ENCODE measurements at regions not wholly inside any gene's neighbourhood (a gene's known extent, or its start where the extent isn't known, plus 50 kb on each side); places are given as distances from the start of the nearest gene placed in this dataset.

DNA sequence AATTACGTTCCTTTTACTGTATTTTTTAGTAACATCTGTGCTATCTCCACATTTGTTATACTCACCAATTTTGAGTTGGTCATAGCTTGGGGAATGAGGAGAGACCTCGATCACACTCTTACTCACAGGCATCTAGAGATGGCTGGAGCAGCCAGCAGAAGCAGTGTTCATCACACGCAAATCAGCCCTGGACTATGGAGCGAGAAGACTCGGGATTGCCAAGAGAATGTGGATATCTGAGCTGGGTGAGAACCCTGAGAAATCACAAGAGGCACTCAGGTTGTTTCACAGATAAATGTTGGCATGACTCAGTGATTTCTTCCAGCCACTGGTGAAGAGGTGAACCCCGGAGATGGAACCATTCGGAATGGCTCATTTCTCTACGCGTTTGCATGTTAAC is 820.1 kb upstream of the IGFBP3 start:
- TF ChIP-seq, protein P1, sequence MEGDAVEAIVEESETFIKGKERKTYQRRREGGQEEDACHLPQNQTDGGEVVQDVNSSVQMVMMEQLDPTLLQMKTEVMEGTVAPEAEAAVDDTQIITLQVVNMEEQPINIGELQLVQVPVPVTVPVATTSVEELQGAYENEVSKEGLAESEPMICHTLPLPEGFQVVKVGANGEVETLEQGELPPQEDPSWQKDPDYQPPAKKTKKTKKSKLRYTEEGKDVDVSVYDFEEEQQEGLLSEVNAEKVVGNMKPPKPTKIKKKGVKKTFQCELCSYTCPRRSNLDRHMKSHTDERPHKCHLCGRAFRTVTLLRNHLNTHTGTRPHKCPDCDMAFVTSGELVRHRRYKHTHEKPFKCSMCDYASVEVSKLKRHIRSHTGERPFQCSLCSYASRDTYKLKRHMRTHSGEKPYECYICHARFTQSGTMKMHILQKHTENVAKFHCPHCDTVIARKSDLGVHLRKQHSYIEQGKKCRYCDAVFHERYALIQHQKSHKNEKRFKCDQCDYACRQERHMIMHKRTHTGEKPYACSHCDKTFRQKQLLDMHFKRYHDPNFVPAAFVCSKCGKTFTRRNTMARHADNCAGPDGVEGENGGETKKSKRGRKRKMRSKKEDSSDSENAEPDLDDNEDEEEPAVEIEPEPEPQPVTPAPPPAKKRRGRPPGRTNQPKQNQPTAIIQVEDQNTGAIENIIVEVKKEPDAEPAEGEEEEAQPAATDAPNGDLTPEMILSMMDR (IDR thresholded peaks at IDR 0.05) = no peak
- TF ChIP-seq POLR2A (IDR thresholded peaks at IDR 0.05) (no peak), EP300 (IDR thresholded peaks at IDR 0.05) (no peak)
